ENCODE measurements at regions not wholly inside any gene's neighbourhood (a gene's known extent, or its start where the extent isn't known, plus 50 kb on each side); places are given as distances from the start of the nearest gene placed in this dataset.

GRCh38 chr5:26647781-26648180 lies 390.6 kb downstream of the CDH9 start:
- no peak for DNase-seq (ENCODE audit: low spot score)
- Mint-ChIP-seq H3K4me1 (ENCODE audit: low read depth) (no peaks in the 10 kb centered on the region), H3K27me3 (ENCODE audit: low read depth) (no peaks in the 10 kb centered on the region), H3K36me3 (ENCODE audit: low read depth) (no peaks in the 10 kb centered on the region), H3K9me3 (ENCODE audit: low read depth) (peaks cover 20% of the 10 kb centered on the region), H3K27ac (ENCODE audit: unreplicated experiment) (no peak overlapping the region), H3K4me3 (ENCODE audit: unreplicated experiment) (no peak overlapping the region)
- no peak for TF ChIP-seq CTCF (IDR thresholded peaks at IDR 0.05)

- H3K36me3 Mint-ChIP-seq (ENCODE audit: low read depth): no peaks in the 10 kb centered on the region
- H3K27me3 Mint-ChIP-seq (ENCODE audit: low read depth): no peaks in the 10 kb centered on the region
- H3K9me3 Mint-ChIP-seq (ENCODE audit: low read depth): peaks cover 18% of the 10 kb centered on the region
- H3K4me3 Mint-ChIP-seq (ENCODE audit: unreplicated experiment): no peak overlapping the region
- no peak for TF ChIP-seq CTCF (IDR thresholded peaks at IDR 0.05)
- H3K27ac Mint-ChIP-seq (ENCODE audit: unreplicated experiment): no peak overlapping the region
- DNase-seq (ENCODE audit: low spot score): no peak
- H3K4me1 Mint-ChIP-seq (ENCODE audit: low read depth): no peaks in the 10 kb centered on the region
These were observed 392.7 kb downstream of the CDH9 start for GRCh38 chr5:26645659-26646058.

GRCh38 chr5:26641492-26641891 lies 396.9 kb downstream of the CDH9 start:
- Mint-ChIP-seq H3K4me1 (ENCODE audit: low read depth) (no peaks in the 10 kb centered on the region), H3K4me3 (ENCODE audit: unreplicated experiment) (no peak overlapping the region), H3K36me3 (ENCODE audit: low read depth) (no peaks in the 10 kb centered on the region), H3K27me3 (ENCODE audit: low read depth) (no peaks in the 10 kb centered on the region), H3K27ac (ENCODE audit: unreplicated experiment) (no peak overlapping the region), H3K9me3 (ENCODE audit: low read depth) (peaks cover 30% of the 10 kb centered on the region)
- DNase-seq (ENCODE audit: low spot score): no peak
- no peak for TF ChIP-seq CTCF (IDR thresholded peaks at IDR 0.05)

- H3K4me1 Mint-ChIP-seq (ENCODE audit: low read depth): no peaks in the 10 kb centered on the region
- no peak overlapping the region for H3K4me3 Mint-ChIP-seq (ENCODE audit: unreplicated experiment)
- H3K9me3 Mint-ChIP-seq (ENCODE audit: low read depth): peaks cover 5% of the 10 kb centered on the region
- DNase-seq (ENCODE audit: low spot score): no peak
- H3K27ac Mint-ChIP-seq (ENCODE audit: unreplicated experiment): no peak overlapping the region
- no peaks in the 10 kb centered on the region for H3K27me3 Mint-ChIP-seq (ENCODE audit: low read depth)
- no peaks in the 10 kb centered on the region for H3K36me3 Mint-ChIP-seq (ENCODE audit: low read depth)
- no peak for TF ChIP-seq CTCF (IDR thresholded peaks at IDR 0.05)
These were observed 413.3 kb downstream of the CDH9 start for GRCh38 chr5:26625099-26625498.

GRCh38 chr5:26622947-26623346 lies 415.4 kb downstream of the CDH9 start:
- Mint-ChIP-seq H3K36me3 (ENCODE audit: low read depth) (no peaks in the 10 kb centered on the region), H3K27ac (ENCODE audit: unreplicated experiment) (no peak overlapping the region), H3K9me3 (ENCODE audit: low read depth) (peaks cover 5% of the 10 kb centered on the region), H3K4me3 (ENCODE audit: unreplicated experiment) (no peak overlapping the region), H3K27me3 (ENCODE audit: low read depth) (no peaks in the 10 kb centered on the region), H3K4me1 (ENCODE audit: low read depth) (no peaks in the 10 kb centered on the region)
- no peak for TF ChIP-seq CTCF (IDR thresholded peaks at IDR 0.05)
- DNase-seq (ENCODE audit: low spot score): no peak
